LNCAP (cell line): ENCODE measurements at regions not wholly inside any gene's neighbourhood (a gene's known extent, or its start where the extent isn't known, plus 50 kb on each side); places are given as distances from the start of the nearest gene placed in this dataset.

Experiments used
- TF ChIP-seq, protein P1 (sequence below): fragments of 450-650 bp; IDR thresholded peaks from 2 replicates; pipeline ENCODE4 v1.5.1; 2017; ENCODE audit warnings: mild to moderate bottlenecking

DNA sequence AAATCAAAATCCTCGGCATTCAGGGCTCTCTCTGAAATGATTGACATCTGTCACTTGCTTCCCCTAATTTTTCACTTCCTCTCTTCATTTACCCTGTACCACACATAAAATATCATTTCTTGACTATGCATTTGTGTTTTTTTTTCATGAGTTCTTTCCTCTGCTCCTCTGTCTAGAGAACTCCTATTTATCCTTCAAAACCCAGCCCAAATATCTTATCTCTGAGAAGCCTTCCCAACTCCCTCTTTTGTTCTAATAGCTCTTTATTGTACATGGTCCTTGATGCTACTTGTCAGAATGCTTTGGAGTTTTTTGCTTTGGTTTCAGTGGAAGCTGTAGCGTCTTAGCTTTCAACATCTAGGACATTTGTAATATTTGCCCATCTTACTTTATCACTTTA is 190.2 kb upstream of the CTBP2 start:
- TF ChIP-seq, protein P1, sequence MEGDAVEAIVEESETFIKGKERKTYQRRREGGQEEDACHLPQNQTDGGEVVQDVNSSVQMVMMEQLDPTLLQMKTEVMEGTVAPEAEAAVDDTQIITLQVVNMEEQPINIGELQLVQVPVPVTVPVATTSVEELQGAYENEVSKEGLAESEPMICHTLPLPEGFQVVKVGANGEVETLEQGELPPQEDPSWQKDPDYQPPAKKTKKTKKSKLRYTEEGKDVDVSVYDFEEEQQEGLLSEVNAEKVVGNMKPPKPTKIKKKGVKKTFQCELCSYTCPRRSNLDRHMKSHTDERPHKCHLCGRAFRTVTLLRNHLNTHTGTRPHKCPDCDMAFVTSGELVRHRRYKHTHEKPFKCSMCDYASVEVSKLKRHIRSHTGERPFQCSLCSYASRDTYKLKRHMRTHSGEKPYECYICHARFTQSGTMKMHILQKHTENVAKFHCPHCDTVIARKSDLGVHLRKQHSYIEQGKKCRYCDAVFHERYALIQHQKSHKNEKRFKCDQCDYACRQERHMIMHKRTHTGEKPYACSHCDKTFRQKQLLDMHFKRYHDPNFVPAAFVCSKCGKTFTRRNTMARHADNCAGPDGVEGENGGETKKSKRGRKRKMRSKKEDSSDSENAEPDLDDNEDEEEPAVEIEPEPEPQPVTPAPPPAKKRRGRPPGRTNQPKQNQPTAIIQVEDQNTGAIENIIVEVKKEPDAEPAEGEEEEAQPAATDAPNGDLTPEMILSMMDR: no peak

DNA sequence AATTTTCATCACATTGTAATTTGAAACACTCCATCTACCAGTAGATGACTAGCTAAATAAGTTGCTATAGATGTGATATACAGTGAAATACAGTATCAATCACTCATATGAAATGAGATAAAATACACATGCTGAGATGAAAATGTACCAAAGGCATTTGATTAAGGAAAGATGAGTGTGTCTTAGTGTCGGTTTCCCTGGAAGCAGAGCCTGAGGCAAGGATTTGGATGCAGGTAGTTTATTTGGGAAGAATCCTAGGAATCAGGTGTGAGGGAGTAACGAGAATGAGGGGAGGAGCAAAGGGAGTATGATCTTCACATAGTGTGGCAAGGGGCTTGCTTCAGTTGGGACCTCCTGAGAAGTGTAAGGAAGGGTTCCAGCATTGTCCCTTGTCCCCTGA is 188.2 kb upstream of the CTBP2 start:
- TF ChIP-seq, protein P1: no peak

DNA sequence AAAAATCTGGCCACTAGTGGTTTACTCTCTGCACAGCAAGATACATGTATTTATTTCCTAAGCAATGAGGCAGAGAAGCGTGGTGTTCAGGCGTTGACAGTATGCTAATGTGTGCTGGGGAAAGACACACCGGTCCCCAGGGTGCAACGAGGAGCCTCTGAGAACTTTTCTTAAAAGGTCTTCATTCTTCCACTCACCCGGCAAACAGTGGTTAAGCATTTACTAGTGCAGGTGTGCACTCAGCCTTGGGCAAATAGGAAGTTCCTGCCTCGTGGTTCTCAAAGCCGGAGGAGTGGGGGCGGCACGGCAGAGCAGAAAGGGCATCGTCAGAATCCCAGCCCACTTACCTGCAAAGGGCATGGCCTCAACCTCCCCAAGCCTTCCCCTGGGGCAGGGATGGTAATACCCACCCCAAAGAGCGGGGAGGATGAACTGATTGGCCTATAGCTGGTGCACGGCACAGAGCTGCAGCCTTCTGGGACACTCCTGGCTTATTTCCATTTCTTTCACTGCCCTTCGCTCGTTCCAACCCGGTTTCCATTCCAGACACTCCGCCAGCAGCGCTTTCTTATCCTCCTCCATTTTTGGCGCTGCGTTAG is 184.3 kb upstream of the CTBP2 start:
- TF ChIP-seq, protein P1: no peak

DNA sequence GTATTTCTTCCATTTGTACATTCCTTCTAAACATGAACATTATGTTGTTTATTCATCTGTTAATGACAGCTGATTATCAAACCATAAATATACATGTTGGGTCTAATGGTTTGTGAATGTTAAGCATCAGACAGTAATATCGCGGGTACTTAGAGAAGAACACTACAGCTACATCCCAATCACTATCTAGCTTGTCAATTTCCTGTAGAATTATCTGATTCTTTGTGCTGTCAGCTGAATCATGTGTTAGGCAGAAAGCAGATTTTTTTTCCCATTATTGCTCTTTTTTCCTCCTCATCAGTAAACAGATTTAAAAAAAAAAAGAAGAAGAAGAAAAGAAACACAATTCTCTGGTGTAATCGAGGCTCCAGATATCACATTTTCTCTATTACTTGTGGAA is 183.6 kb upstream of the CTBP2 start:
- TF ChIP-seq, protein P1: no peak

DNA sequence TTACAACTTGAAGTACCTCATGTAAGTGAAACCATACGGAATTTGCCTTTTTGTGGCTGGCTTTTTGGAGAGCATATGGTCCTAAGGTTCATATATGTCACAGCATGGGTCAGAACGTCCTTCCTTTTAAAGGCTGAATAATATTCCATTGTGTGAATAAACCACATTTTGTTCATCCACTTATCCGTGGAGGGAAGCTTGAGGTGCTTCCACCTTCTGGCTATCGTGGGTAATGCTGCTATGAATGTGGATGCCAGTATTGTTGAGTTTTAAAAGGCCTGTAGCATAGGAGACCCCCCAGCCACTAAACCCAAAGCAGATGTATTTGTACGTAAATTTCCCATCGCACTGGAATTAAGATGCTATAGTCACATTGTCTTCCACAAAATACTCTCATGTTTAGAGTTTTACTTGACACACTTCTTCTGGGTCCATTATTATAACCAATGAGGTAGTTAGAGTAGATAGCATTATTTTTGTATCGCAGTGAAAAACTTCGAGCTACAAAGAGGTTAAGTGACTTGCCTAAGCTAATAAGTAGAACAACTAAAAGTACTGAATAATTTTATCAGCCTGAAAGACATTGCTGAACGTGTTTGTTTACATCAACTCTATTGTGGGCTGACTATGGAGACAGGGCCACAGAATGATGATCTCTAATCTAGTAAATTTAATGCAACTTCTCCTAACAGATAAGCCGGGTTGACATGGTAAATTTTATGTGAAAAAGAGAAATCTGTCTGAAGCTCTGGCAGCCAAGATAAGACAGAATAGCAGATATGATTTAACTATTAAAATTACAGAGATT is 183.0 kb upstream of the CTBP2 start:
- TF ChIP-seq, protein P1: peak; percentile 62

DNA sequence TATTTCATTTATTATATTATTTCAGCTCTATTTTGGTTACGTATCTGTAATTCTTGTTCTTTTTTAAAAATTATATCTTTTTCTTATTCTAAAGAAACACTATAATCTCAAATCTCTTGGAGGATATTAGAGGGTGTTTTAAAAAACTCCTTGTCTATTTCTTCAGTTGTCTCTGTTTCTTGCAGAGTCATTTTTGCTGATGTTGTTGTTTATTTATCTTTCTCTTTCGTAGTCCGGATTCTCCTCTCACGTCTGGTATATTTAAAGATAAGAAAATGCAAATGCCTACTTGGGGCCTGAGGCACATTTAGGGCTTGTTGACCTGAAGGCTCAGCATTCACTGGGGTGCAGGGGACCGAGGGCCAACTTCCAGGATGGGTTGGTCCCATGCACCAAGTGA is 181.2 kb upstream of the CTBP2 start:
- TF ChIP-seq, protein P1: no peak

DNA sequence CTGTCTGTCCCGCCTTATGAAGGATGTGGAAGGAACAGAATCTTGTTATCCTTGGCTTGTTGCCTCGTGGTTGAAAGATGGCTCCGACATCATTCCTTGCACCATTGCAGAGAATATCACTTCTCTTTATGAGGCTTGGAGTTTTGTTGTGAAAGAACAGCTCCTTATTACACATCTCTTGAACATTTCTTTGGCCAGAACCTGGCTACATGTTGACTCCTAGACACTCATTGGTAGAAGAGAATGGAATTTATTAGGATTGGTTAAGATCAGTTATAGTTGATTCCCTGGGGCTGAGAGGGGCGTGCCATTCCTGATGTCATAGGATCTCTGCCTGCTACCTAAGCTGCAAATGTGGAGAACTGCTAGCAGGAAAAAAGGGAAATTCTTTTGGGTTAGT is 180.5 kb upstream of the CTBP2 start:
- TF ChIP-seq, protein P1: no peak
